ENCODE measurements at regions not wholly inside any gene's neighbourhood (a gene's known extent, or its start where the extent isn't known, plus 50 kb on each side); places are given as distances from the start of the nearest gene placed in this dataset.

GRCh38 chr14:100671906-100672305, 54.8 kb upstream of the DLK1 start:
- no peak for TF ChIP-seq CTCF (conservative IDR thresholded peaks at IDR 0.05; ENCODE audit: low read depth, low read length)
- TF ChIP-seq EZH2 (IDR thresholded peaks at IDR 0.05; ENCODE audit: low read length, unreplicated experiment): no peak
